ENCODE measurements at regions not wholly inside any gene's neighbourhood (a gene's known extent, or its start where the extent isn't known, plus 50 kb on each side); places are given as distances from the start of the nearest gene placed in this dataset.
A peak's percentile ranks its signal among the peaks of the same experiment; 100 is the strongest.
"Not testable (repeated sequence)": the region's sequence is repeated elsewhere in the genome, so short reads cannot be mapped to it uniquely, and the experiment has no call there.

DNA sequence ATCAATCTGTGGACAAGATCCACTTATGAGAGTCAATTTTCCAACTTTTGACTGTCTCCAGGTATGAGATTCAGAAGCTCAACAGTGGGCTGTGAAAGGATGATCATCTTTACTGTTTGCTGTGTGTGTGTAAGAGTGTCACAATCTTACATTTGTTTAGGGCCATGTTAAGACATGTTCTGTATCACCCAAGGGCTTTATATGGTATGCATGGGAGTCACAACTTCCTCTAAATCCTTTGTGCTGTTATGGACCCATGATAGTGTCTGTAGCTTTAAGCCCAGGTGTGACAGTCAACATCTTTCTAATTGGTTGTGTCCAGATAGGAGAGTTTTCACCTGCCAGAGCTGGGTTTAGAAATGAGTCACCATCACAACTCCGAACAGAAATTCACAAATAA is 70.2 kb downstream of the ZNF726 start:
- H3K4me1 ChIP-seq; intact Hi-C loops (cut with DNase I; ENCODE audit: low total_unique reads); H3K9me3 ChIP-seq; H3K27me3 ChIP-seq; H3K27ac ChIP-seq; DNase-seq; H3K36me3 ChIP-seq; H3K4me3 ChIP-seq: not testable (repeated sequence)

DNA sequence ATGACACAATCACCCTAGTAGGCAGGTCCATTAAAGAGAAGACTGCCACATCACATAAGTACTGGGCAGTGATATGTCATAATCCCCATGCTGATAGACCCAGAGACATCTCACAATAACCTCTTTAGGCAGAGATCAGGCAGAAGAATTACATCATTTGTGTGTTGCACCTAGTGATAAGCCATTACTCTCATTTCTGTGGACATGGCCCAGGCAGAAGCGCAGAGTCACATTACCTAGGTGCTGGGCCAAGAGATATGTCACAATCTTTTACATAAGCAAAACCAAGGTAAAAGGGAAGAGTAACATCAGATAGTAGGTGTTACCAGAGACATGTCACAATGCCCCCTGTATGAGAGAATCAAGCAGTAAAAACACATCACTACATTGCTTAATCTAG is 71.9 kb downstream of the ZNF726 start:
- H3K4me1 ChIP-seq = no peaks in the 10 kb centered on the region
- H3K9me3 ChIP-seq = no peaks in the 10 kb centered on the region
- intact Hi-C loops (cut with DNase I; ENCODE audit: low total_unique reads) = no loop called here
- no peak overlapping the region for H3K27ac ChIP-seq
- no peak for DNase-seq
- no peaks in the 10 kb centered on the region for H3K36me3 ChIP-seq
- H3K4me3 ChIP-seq = no peak overlapping the region
- TF ChIP-seq, protein P1, sequence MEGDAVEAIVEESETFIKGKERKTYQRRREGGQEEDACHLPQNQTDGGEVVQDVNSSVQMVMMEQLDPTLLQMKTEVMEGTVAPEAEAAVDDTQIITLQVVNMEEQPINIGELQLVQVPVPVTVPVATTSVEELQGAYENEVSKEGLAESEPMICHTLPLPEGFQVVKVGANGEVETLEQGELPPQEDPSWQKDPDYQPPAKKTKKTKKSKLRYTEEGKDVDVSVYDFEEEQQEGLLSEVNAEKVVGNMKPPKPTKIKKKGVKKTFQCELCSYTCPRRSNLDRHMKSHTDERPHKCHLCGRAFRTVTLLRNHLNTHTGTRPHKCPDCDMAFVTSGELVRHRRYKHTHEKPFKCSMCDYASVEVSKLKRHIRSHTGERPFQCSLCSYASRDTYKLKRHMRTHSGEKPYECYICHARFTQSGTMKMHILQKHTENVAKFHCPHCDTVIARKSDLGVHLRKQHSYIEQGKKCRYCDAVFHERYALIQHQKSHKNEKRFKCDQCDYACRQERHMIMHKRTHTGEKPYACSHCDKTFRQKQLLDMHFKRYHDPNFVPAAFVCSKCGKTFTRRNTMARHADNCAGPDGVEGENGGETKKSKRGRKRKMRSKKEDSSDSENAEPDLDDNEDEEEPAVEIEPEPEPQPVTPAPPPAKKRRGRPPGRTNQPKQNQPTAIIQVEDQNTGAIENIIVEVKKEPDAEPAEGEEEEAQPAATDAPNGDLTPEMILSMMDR (IDR thresholded peaks at IDR 0.05) = no peak
- no peaks in the 10 kb centered on the region for H3K27me3 ChIP-seq

DNA sequence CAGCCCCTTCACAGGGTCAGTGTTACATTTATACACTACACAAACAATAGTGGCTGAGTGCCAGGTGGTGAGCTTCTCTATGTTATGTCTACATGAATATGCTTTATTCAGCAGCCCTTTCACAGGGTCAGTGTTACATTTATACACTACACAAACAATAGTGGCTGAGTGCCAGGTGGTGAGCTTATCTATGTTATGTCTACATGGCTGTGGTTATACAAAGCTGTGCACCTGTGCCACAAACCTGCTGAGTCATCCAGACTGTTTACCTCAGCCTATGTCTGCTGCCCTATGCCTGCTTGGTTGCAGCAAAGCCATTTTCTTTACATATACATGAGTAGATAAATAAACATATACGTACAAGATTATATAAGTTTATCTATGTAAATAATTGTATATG is 76.5 kb downstream of the ZNF726 start:
- TF ChIP-seq, protein P1 (IDR thresholded peaks at IDR 0.05) = no peak
- Histone ChIP-seq H3K27me3 (no peaks in the 10 kb centered on the region), H3K9me3 (no peaks in the 10 kb centered on the region), H3K27ac (no peak overlapping the region), H3K4me1 (no peaks in the 10 kb centered on the region), H3K4me3 (no peak overlapping the region), H3K36me3 (no peaks in the 10 kb centered on the region)
- intact Hi-C loops (cut with DNase I; ENCODE audit: low total_unique reads) = no loop called here
- DNase-seq = no peak

DNA sequence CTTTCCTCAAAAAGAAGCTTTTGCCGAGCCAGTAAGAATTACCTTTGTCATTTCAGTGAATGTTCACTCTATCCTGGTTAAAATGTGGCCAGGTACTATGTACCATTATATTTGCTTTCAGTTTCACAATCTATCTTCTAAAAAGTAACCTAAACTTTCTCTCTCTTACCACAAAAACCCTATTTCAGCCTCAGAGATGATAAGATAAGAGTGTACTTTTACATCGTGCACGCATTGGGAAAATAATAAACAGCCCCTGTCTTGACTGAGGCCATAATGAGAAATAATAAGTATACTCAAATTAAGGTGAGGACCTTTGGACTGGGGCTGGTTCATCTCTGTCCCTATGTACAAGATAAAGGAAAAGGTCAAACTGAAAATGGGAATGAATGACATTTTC is 77.7 kb downstream of the ZNF726 start:
- Histone ChIP-seq H3K27ac (no peak overlapping the region), H3K36me3 (no peaks in the 10 kb centered on the region), H3K27me3 (no peaks in the 10 kb centered on the region), H3K4me3 (no peak overlapping the region), H3K9me3 (no peaks in the 10 kb centered on the region), H3K4me1 (no peaks in the 10 kb centered on the region)
- no peak for DNase-seq
- intact Hi-C loops (cut with DNase I; ENCODE audit: low total_unique reads) = no loop called here
- TF ChIP-seq, protein P1 (IDR thresholded peaks at IDR 0.05) = no peak

DNA sequence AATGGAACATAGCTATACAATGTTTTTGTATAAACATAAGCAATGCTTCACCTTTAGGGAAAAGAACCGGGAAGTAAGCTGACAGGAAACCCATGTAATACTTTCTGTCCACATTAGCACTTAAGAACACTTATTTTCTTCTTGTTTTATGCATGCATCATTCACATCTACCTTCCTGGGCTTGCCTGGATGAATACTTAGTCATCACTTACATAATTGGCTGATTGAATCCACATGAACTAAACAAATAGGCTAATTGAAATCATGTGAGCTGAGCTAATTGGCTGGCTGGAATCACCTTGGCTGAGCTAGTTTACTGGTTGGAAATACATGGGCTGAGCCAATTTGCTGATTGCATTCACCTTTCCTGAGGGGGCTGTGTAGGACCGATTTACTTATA is 78.8 kb downstream of the ZNF726 start:
- Histone ChIP-seq H3K4me3 (no peak overlapping the region), H3K36me3 (no peaks in the 10 kb centered on the region), H3K9me3 (no peaks in the 10 kb centered on the region), H3K4me1 (no peaks in the 10 kb centered on the region), H3K27me3 (no peaks in the 10 kb centered on the region), H3K27ac (no peak overlapping the region)
- no peak for DNase-seq
- TF ChIP-seq, protein P1 (IDR thresholded peaks at IDR 0.05) = no peak
- intact Hi-C loops (cut with DNase I; ENCODE audit: low total_unique reads) = no loop called here

DNA sequence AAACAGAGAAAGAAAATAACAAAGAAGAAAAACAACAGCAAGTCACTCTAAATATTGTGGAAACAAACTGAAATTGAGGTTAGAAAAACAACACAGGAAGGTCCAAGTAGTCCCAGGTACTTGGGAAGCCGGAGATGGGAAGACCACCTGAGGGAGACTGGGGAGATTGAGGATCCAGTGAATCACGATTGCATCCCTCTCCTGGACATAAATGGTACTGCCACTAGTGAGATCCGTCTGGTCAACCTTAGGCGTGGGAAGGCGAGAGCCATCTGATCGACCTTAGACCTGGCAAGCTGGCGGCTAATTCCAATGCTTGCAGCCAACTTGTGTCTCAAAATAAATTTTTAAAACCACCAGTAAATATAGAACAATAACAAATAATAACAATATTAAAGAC is 81.9 kb downstream of the ZNF726 start:
- intact Hi-C loops (cut with DNase I; ENCODE audit: low total_unique reads) = no loop called here
- Histone ChIP-seq H3K36me3 (no peaks in the 10 kb centered on the region), H3K27ac (no peak overlapping the region), H3K9me3 (no peaks in the 10 kb centered on the region), H3K27me3 (no peaks in the 10 kb centered on the region), H3K4me3 (no peak overlapping the region), H3K4me1 (no peaks in the 10 kb centered on the region)
- no peak for DNase-seq
- TF ChIP-seq, protein P1 (IDR thresholded peaks at IDR 0.05) = peak in 1 of 2 experiments; percentile 15
